CD4-positive, CD25-positive, alpha-beta regulatory T cell (primary cell): ENCODE measurements at regions not wholly inside any gene's neighbourhood (a gene's known extent, or its start where the extent isn't known, plus 50 kb on each side); places are given as distances from the start of the nearest gene placed in this dataset.

Source experiments
- ATAC-seq, 2 donors: fragments of 150-1000 bp; cut with Tn5 transposase; one replicate each; pipeline ENCODE4 v1.10.0; 2021; ENCODE audit warnings: low read depth in 2 of 2, moderate number of reproducible peaks in 2 of 2, moderate library complexity in 1 of 2
- DNase-seq, 3 donors: peaks; one replicate each; pipeline versions ENCODE4 v3.0.0 to v3.0.0-alpha.2; 2012 to 2022; ENCODE audit warnings: mixed read lengths in 1 of 3
- H3K27ac ChIP-seq: one replicate; pipeline ENCODE4 v1.7.0; 2013; ENCODE audit warnings: mild to moderate bottlenecking, low read length; ENCODE audit not compliant: insufficient read depth, poor library complexity, severe bottlenecking
- H3K27me3 ChIP-seq: one replicate; pipeline ENCODE4 v1.7.0; 2013; ENCODE audit warnings: low read length; ENCODE audit not compliant: control insufficient read depth, insufficient read depth
- H3K36me3 ChIP-seq: one replicate; pipeline ENCODE4 v1.7.0; 2013; ENCODE audit warnings: mild to moderate bottlenecking, low read length, moderate library complexity; ENCODE audit not compliant: control insufficient read depth, insufficient read depth
- H3K4me1 ChIP-seq: 2 replicates; pipeline ENCODE4 v1.7.0; 2013; ENCODE audit warnings: mild to moderate bottlenecking, low read length; ENCODE audit not compliant: insufficient read depth, control insufficient read depth, poor library complexity, severe bottlenecking
- H3K4me3 ChIP-seq: one replicate; pipeline ENCODE4 v1.7.0; 2013; ENCODE audit warnings: low read depth, mild to moderate bottlenecking, low read length, moderate library complexity
- H3K9me3 ChIP-seq, 2 experiments: 1 replicate in 1 of 2; 2 replicates in 1 of 2; pipeline ENCODE4 v1.7.0; 2013; ENCODE audit warnings: low read length in 2 of 2, mild to moderate bottlenecking in 1 of 2, moderate library complexity in 1 of 2; ENCODE audit not compliant: control insufficient read depth in 2 of 2
- H3K27ac Mint-ChIP-seq, 3 donors: one replicate each; pipeline ENCODE4 v1.8.0; 2020 to 2022; ENCODE audit warnings: mild to moderate bottlenecking in 3 of 3, mixed read lengths in 3 of 3, moderate library complexity in 2 of 3
- H3K27me3 Mint-ChIP-seq: one replicate; pipeline ENCODE4 v1.8.0; 2022; ENCODE audit warnings: mild to moderate bottlenecking, mixed read lengths
- H3K36me3 Mint-ChIP-seq: one replicate; pipeline ENCODE4 v1.8.0; 2020; ENCODE audit warnings: mixed read lengths
- H3K4me1 Mint-ChIP-seq, 4 donors: one replicate each; pipeline ENCODE4 v1.8.0; 2020 to 2022; ENCODE audit warnings: mixed read lengths in 4 of 4, mild to moderate bottlenecking in 1 of 4
- H3K4me3 Mint-ChIP-seq, 4 donors: one replicate each; pipeline ENCODE4 v1.8.0; 2020 to 2022; ENCODE audit warnings: mild to moderate bottlenecking in 4 of 4, mixed read lengths in 4 of 4, moderate library complexity in 3 of 4
- H3K9me3 Mint-ChIP-seq, 7 donors: one replicate each; pipeline ENCODE4 v1.8.0; 2020 to 2022; ENCODE audit warnings: mixed read lengths in 7 of 7, mild to moderate bottlenecking in 3 of 7, moderate library complexity in 2 of 7

GRCh38 chr3:159821736-159822135, 166.9 kb upstream of the IL12A start:
- Histone ChIP-seq H3K36me3 (no peaks in the 10 kb centered on the region), H3K9me3 (no peaks in the 10 kb centered on the region), H3K4me3 (no peak overlapping the region), H3K27ac (no peak overlapping the region), H3K27me3 (no peaks in the 10 kb centered on the region), H3K4me1 (no peaks in the 10 kb centered on the region)
- Mint-ChIP-seq H3K4me3 (no peak overlapping the region), H3K4me1 (no peaks in the 10 kb centered on the region), H3K27ac (no peak overlapping the region), H3K27me3 (peaks cover 19% of the 10 kb centered on the region), H3K36me3 (no peaks in the 10 kb centered on the region), H3K9me3 (peaks cover 0 to under 1% (median 0%) of the 10 kb centered on the region in 7 donors)
- DNase-seq (no peak), ATAC-seq (no peak)

GRCh38 chr3:159823780-159824179, 164.9 kb upstream of the IL12A start:
- Mint-ChIP-seq H3K4me1 (peaks cover 0 to 2% (median 0%) of the 10 kb centered on the region in 4 donors), H3K4me3 (no peak overlapping the region), H3K36me3 (no peaks in the 10 kb centered on the region), H3K27me3 (peaks cover 17% of the 10 kb centered on the region), H3K27ac (no peak overlapping the region), H3K9me3 (no peaks in the 10 kb centered on the region)
- no peaks in the 10 kb centered on the region for H3K36me3 ChIP-seq
- H3K4me3 ChIP-seq = no peak overlapping the region
- no peak for ATAC-seq
- DNase-seq = no peak
- no peak overlapping the region for H3K27ac ChIP-seq
- H3K4me1 ChIP-seq = no peaks in the 10 kb centered on the region
- no peaks in the 10 kb centered on the region for H3K9me3 ChIP-seq
- H3K27me3 ChIP-seq = peaks cover 2% of the 10 kb centered on the region

- Mint-ChIP-seq H3K27me3 (peaks cover 17% of the 10 kb centered on the region), H3K27ac (no peak overlapping the region), H3K4me3 (no peak overlapping the region), H3K9me3 (no peaks in the 10 kb centered on the region), H3K4me1 (peaks cover 0 to 2% (median 0%) of the 10 kb centered on the region in 4 donors), H3K36me3 (no peaks in the 10 kb centered on the region)
- no peak overlapping the region for H3K4me3 ChIP-seq
- no peaks in the 10 kb centered on the region for H3K4me1 ChIP-seq
- H3K27ac ChIP-seq = no peak overlapping the region
- H3K36me3 ChIP-seq = no peaks in the 10 kb centered on the region
- ATAC-seq (no peak), DNase-seq (no peak)
- no peaks in the 10 kb centered on the region for H3K9me3 ChIP-seq
- H3K27me3 ChIP-seq = peaks cover 3% of the 10 kb centered on the region
Measured at GRCh38 chr3:159824333-159824732, 164.3 kb upstream of the IL12A start.

GRCh38 chr3:159825216-159825854, 163.3 kb upstream of the IL12A start:
- H3K36me3 ChIP-seq = no peaks in the 10 kb centered on the region
- Mint-ChIP-seq H3K9me3 (no peaks in the 10 kb centered on the region), H3K27me3 (peaks cover 17% of the 10 kb centered on the region)

GRCh38 chr3:159828542-159828943, 160.1 kb upstream of the IL12A start:
- Histone ChIP-seq H3K27me3 (peaks cover 3% of the 10 kb centered on the region), H3K4me1 (no peaks in the 10 kb centered on the region), H3K27ac (no peak overlapping the region), H3K9me3 (no peaks in the 10 kb centered on the region), H3K36me3 (no peaks in the 10 kb centered on the region), H3K4me3 (no peak overlapping the region)
- Mint-ChIP-seq H3K36me3 (no peaks in the 10 kb centered on the region), H3K4me3 (no peak overlapping the region), H3K9me3 (no peaks in the 10 kb centered on the region), H3K27me3 (peaks cover 21% of the 10 kb centered on the region), H3K27ac (no peak overlapping the region), H3K4me1 (peaks cover 0 to 2% (median 0%) of the 10 kb centered on the region in 4 donors)
- DNase-seq = peak in 2 of 3 donors; percentile 3 to 25
- no peak for ATAC-seq

More at GRCh38 chr3:159825216-159825854, 163.3 kb upstream of the IL12A start:
- no peak overlapping the region for H3K4me3 ChIP-seq
- H3K4me3 Mint-ChIP-seq = no peak overlapping the region
- ATAC-seq = no peak
- no peaks in the 10 kb centered on the region for H3K4me1 ChIP-seq
- peaks cover 3% of the 10 kb centered on the region for H3K27me3 ChIP-seq
- no peaks in the 10 kb centered on the region for H3K9me3 ChIP-seq
- no peaks in the 10 kb centered on the region for H3K36me3 Mint-ChIP-seq
- no peak overlapping the region for H3K27ac Mint-ChIP-seq
- peaks cover 0 to 2% (median 0%) of the 10 kb centered on the region in 4 donors for H3K4me1 Mint-ChIP-seq
- no peak for DNase-seq
- H3K27ac ChIP-seq = no peak overlapping the region

- DNase-seq (no peak), ATAC-seq (no peak)
- Histone ChIP-seq H3K27me3 (peaks cover 3% of the 10 kb centered on the region), H3K4me1 (no peaks in the 10 kb centered on the region), H3K4me3 (no peak overlapping the region), H3K27ac (no peak overlapping the region), H3K9me3 (no peaks in the 10 kb centered on the region), H3K36me3 (no peaks in the 10 kb centered on the region)
- peaks cover 16% of the 10 kb centered on the region for H3K27me3 Mint-ChIP-seq
- H3K36me3 Mint-ChIP-seq = no peaks in the 10 kb centered on the region
- peaks cover 0 to 2% (median 0%) of the 10 kb centered on the region in 4 donors for H3K4me1 Mint-ChIP-seq
- H3K4me3 Mint-ChIP-seq = no peak overlapping the region
- H3K9me3 Mint-ChIP-seq = no peaks in the 10 kb centered on the region
- no peak overlapping the region for H3K27ac Mint-ChIP-seq
Measured at GRCh38 chr3:159829056-159829455, 159.6 kb upstream of the IL12A start.

GRCh38 chr3:159829539-159830227, 159.0 kb upstream of the IL12A start:
- Mint-ChIP-seq H3K4me1 (peaks cover 0 to 2% (median 0%) of the 10 kb centered on the region in 4 donors), H3K36me3 (no peaks in the 10 kb centered on the region)
- no peak for ATAC-seq

More at GRCh38 chr3:159829539-159830227, 159.0 kb upstream of the IL12A start:
- no peaks in the 10 kb centered on the region for H3K4me1 ChIP-seq
- H3K4me3 ChIP-seq = no peak overlapping the region
- no peaks in the 10 kb centered on the region for H3K36me3 ChIP-seq
- Mint-ChIP-seq H3K9me3 (no peaks in the 10 kb centered on the region), H3K4me3 (no peak overlapping the region), H3K27ac (no peak overlapping the region), H3K27me3 (peaks cover 15% of the 10 kb centered on the region)
- no peak overlapping the region for H3K27ac ChIP-seq
- DNase-seq = no peak
- H3K9me3 ChIP-seq = no peaks in the 10 kb centered on the region
- H3K27me3 ChIP-seq = peaks cover 8% of the 10 kb centered on the region
